ENCODE measurements at regions not wholly inside any gene's neighbourhood (a gene's known extent, or its start where the extent isn't known, plus 50 kb on each side); places are given as distances from the start of the nearest gene placed in this dataset.

DNA sequence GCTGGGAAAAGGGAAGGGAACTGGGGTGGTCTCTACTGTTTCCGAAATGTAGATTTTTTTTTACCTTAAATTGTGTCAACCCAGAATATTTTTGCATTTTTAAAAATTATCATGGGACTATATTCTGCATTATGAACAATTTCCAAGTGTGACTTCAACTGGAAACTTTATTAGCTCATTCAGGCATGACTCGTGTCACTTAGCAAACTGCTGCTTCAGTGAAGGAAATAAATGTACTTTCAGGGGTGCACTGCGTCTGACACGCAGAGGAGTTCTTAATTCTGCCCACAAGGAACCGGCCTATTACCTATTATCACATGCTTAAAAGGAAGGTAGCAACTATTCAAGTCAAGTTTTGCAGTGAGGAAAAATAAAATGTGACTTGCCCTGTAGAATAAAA is 291.3 kb upstream of the PRDM1 start:
- TF ChIP-seq POLR2A (IDR thresholded peaks at IDR 0.05; ENCODE audit: extremely low read depth, insufficient read length) (no peak), MYC (IDR thresholded peaks at IDR 0.05; ENCODE audit: low read depth, low read length) (no peak)
- TF ChIP-seq, protein P1, sequence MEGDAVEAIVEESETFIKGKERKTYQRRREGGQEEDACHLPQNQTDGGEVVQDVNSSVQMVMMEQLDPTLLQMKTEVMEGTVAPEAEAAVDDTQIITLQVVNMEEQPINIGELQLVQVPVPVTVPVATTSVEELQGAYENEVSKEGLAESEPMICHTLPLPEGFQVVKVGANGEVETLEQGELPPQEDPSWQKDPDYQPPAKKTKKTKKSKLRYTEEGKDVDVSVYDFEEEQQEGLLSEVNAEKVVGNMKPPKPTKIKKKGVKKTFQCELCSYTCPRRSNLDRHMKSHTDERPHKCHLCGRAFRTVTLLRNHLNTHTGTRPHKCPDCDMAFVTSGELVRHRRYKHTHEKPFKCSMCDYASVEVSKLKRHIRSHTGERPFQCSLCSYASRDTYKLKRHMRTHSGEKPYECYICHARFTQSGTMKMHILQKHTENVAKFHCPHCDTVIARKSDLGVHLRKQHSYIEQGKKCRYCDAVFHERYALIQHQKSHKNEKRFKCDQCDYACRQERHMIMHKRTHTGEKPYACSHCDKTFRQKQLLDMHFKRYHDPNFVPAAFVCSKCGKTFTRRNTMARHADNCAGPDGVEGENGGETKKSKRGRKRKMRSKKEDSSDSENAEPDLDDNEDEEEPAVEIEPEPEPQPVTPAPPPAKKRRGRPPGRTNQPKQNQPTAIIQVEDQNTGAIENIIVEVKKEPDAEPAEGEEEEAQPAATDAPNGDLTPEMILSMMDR (IDR thresholded peaks at IDR 0.05; ENCODE audit: low read depth, low read length), result no peak
- TF ChIP-seq, protein P2, sequence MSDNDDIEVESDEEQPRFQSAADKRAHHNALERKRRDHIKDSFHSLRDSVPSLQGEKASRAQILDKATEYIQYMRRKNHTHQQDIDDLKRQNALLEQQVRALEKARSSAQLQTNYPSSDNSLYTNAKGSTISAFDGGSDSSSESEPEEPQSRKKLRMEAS (IDR thresholded peaks at IDR 0.05; ENCODE audit: low read depth, low read length), result no peak
